SKM-1 treated with dmso at 0.1 percent for 144 hours (cell line): ENCODE measurements at regions not wholly inside any gene's neighbourhood (a gene's known extent, or its start where the extent isn't known, plus 50 kb on each side); places are given as distances from the start of the nearest gene placed in this dataset.

Source experiments
- DNase-seq: peaks from one replicate; lab custom pipeline; 2025; ENCODE audit not compliant: unreplicated experiment; lab: John Stamatoyannopoulos, UW

GRCh38 chr2:151197184-151198108, 64.2 kb downstream of the RBM43 start:
- DNase-seq: no peak

DNA sequence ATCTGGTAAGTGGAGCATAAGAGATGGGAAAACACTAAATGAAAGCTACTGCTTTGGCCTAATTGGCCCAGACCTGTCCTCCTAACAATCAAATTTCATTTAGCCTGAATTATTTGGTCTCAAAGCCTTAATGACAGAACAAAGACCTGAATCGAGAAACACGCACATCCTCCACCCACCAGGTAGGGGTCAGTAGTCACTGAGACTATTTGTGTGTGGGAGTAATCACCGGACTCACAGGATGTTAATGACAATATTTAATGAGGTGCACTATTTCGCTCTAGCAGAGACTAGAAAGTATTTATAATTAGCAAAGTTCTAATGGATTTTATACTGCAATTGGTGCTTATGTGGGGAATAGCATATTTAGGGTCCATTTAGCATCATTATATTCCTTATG, 68.1 kb downstream of the RBM43 start:
- no peak for DNase-seq

DNA sequence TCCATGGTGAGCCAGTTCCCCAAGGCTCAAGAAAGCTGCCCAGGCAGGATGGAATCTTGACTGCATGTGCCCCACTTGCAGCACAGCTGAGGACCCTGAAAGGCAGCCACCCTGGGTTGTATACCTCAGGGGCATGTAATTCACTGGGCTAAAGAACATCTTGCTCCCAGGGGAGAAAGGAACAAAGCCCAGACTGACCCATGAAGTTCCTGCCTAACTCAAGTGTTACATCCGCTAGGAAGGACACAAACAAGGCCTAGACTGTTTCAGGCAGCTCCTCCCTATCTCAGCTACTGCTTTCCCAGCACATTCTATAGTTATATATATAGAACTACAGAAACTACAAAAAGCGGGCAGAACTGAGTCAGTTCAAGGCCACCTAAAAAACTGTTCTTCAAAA, 69.0 kb downstream of the RBM43 start:
- no peak for DNase-seq

- DNase-seq: no peak
Observed at GRCh38 chr2:151191001-151191400, 70.7 kb downstream of the RBM43 start.

DNA sequence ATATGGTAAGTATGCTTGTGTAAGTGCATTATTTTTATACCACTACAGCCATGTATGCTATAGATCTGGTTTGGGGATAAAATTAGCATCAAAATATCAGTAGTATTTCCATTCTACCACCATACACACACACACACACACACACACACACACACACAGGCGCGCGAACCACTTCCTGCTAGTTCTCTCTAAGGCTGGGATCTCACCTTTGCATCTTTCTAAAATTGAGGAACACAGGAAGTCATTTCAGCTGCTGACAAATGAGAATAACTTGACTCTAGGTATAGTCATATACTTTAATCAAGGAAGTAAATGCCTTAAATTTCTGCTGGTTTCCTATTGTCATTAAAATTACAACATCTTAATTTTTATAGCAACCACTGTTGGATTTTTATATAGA, 72.5 kb downstream of the RBM43 start:
- DNase-seq: no peak

DNA sequence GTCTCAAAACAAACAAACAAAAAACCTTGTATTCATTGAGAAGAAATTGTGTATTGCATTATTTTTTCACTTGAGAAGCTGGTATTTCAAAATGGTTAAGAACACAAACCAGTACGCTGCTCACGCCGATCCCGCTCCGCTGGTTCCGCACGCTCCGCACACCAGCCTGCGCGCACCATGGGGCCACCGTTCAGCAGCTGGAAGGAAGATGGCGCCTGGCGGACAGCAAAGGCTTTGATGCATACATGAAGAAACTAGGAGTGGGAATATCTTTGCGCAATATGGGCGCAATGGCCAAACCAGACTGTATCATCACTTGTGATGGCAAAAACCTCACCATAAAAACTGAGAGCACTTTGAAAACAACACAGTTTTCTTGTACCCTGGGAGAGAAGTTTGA, 75.7 kb downstream of the RBM43 start:
- DNase-seq: no peak

- DNase-seq: no peak
Observed at GRCh38 chr2:151182899-151183809, 78.5 kb downstream of the RBM43 start.

GRCh38 chr2:151182396-151182795, 79.3 kb downstream of the RBM43 start:
- DNase-seq: no peak

DNA sequence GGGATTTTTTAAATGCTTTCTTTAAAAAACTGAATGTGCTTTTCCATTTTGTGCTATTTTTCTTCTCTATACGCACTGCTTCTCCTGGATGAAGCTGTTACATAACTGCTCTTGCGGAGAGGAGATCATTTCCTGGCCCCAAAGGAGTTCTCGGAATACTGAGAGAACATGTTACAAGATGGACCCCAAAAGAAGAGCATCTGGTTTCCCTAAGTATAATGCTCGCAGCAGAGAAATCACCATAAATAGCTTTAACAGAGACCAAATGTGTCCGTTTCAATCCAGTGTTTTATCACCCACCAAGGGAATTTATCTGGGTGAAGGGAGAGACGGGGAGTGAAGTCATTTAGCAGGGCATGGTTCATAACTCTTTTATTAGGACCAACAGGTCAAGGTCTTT, 80.1 kb downstream of the RBM43 start:
- no peak for DNase-seq

GRCh38 chr2:151180123-151180522, 81.5 kb downstream of the RBM43 start:
- no peak for DNase-seq

DNA sequence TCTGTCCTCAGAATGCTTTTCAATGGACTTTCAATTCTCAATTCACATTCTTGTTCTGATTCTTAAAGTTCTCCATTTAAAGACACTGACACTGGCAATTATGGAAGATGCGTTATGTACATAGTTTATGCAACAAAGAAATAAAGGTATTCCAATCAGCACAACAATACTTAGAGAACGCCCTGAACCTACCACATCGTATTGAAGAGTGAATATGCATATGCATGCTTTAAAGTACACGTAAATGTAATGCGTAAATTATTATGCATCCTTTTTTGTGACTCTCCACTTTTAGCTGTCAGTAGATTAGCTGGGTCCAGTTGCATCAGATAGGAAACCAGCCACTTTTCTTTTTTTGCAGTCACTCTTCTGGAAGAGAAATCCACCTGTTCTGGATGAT, 83.5 kb downstream of the RBM43 start:
- no peak for DNase-seq

- DNase-seq: no peak
Observed at GRCh38 chr2:151177756-151178155, 83.9 kb downstream of the RBM43 start.

DNA sequence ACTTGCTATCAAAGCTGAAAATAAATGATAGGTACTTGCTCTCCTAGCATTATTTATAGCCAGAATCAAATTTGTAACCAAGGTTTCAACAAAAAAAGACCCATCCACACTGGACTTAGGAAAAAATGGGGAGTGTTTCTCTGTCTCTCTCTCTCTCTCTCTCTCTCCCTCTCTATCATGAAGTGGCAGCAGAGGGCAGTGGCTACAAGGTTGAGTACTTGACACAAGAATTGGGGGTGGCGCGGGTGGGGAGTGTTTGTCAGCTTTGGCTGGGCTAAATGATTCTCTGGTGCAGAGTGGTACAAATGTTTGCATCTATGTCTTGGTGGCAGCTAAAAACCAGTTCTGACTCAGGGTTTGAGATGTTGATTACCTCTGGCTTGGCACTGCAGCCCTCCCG, 85.0 kb downstream of the RBM43 start:
- DNase-seq: no peak

DNA sequence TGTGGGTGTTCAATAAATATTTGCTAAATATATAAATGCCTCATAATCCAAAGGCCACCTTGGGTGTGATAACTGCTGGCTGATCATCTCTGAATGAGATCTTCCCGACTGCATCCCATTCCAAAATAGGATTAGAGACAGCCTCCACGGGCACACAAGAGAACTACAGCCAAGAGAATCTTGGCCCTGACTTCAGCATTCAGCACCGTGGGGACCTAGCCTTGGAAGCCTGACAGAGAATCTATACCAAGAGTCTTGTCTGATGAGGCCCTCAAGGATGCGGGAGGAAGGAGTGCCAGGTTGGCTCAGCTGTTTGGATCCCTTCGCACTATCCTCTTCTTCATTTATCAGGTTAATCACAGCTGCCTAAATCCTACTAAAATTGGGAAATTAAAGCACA, 85.8 kb downstream of the RBM43 start:
- DNase-seq: no peak

- DNase-seq: no peak
Observed at GRCh38 chr2:151174127-151174526, 87.5 kb downstream of the RBM43 start.

- DNase-seq: no peak
Observed at GRCh38 chr2:151171186-151171585, 90.5 kb downstream of the RBM43 start.

- DNase-seq: no peak
Observed at GRCh38 chr2:151166410-151166809, 95.3 kb downstream of the RBM43 start.

GRCh38 chr2:151165105-151165684, 96.5 kb downstream of the RBM43 start:
- DNase-seq: no peak

GRCh38 chr2:151161821-151162551, 99.7 kb downstream of the RBM43 start:
- no peak for DNase-seq

DNA sequence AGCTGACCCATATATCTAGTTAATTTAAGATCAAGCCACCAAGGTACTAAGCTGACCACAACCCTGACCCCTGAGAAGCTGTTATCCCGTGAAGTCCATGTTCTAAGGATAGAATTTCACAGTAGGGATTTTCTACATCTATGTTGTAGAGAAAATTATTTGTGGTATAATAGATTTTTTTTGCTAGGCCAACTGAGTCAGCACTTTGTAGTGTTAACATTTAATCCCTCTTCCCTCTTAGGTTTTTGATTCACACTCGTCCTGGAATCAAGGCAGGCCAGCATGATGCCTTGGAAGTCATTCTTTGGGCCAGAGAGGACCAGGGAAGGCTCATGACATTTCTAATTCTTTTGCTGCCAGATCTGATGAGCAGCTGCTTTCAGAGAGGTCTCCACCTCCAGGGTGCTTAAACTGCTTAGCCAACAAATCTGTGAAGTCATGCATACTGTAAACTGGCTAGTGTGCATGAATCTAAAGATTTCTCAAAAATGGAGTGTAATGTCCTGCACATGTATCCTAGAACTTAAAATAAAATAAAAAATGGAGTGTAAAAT, 102.5 kb downstream of the RBM43 start:
- DNase-seq: no peak
